ENCODE measurements at regions not wholly inside any gene's neighbourhood (a gene's known extent, or its start where the extent isn't known, plus 50 kb on each side); places are given as distances from the start of the nearest gene placed in this dataset.

DNA sequence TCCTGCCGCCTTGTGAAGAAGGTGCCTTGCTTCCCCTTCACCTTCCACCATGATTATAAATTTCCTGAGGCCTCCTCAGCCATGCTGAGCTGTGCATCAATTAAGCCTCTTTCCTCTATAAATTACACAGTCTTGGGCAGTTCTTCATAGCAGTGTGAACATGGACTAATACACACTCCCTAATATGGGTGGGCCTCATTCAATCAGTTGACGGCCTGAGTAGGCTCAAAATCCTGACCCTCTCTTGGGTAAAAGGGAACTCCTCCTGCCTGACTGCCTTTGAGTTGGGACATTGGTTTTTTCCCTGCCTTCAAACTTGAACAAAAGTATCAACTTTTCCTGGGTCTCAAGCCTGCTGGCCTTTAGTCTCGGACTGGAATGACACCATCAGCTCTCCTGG, 96.6 kb upstream of the PROKR2 start:
- Histone ChIP-seq H4K20me1 (replicated peaks; ENCODE audit: control insufficient read depth, extremely low read depth, insufficient read depth, low read length) (no peaks in the 10 kb centered on the region), H3K36me3 (ENCODE audit: control insufficient read depth in 2 of 2, extremely low read depth in 1 of 2, insufficient read depth in 2 of 2, low read length in 2 of 2) (no peaks in the 10 kb centered on the region), H3K4me3 (replicated peaks in 1 of 3; ENCODE audit: insufficient read depth in 1 of 3, low read depth in 1 of 3, low read length in 3 of 3) (no peak overlapping the region), H3K9ac (replicated peaks; ENCODE audit: extremely low read depth, insufficient read depth, low read length) (no peak overlapping the region), H3K9me3 (replicated peaks; ENCODE audit: control insufficient read depth, insufficient read depth, low read length) (no peaks in the 10 kb centered on the region), H2AFZ (ENCODE audit: low read depth, low read length) (no peak overlapping the region), H3K27me3 (ENCODE audit: control insufficient read depth in 2 of 2, insufficient read depth in 2 of 2, low read length in 2 of 2) (no peaks in the 10 kb centered on the region), H3K4me2 (ENCODE audit: insufficient read depth, low read length) (no peak overlapping the region), H3K27ac (ENCODE audit: insufficient read depth, low read depth, low read length) (no peak overlapping the region), H3K4me1 (ENCODE audit: control insufficient read depth, extremely low read depth, insufficient read depth, low read length) (no peaks in the 10 kb centered on the region), H3K79me2 (ENCODE audit: control insufficient read depth, insufficient read depth, low read length) (no peaks in the 10 kb centered on the region), H3K9me1 (replicated peaks; ENCODE audit: control insufficient read depth, extremely low read depth, insufficient read depth, low read length) (no peaks in the 10 kb centered on the region)
- FAIRE-seq = no peak
- dilution Hi-C loops (cut with MboI; ENCODE audit: extremely low pct_ligation_motif_present, low sequenced_read_pairs) (no loop called here), intact Hi-C loops (cut with micrococcal nuclease) (no loop called here)
- ChIA-PET CTCF (no interaction called here), POLR2A (no interaction called here)
- DNase-seq (ENCODE audit: low read depth, low spot score) = no peak
- BruUV-seq (replicated peaks) = no TSS peak
- TF ChIP-seq MYC (IDR thresholded peaks at IDR 0.05; ENCODE audit: low read depth, low read length) (no peak), GATA2 (IDR thresholded peaks at IDR 0.05; ENCODE audit: insufficient read depth, insufficient read length, low read depth, low read length) (no peak), JUN (IDR thresholded peaks at IDR 0.05; ENCODE audit: borderline replicate concordance, insufficient read depth, insufficient read length, low read depth) (no peak), POLR2AphosphoS5 (IDR thresholded peaks at IDR 0.05; ENCODE audit: insufficient read depth, low read depth, low read length) (no peak), POLR2A (IDR thresholded peaks at IDR 0.05; ENCODE audit: low read depth, low read length) (no peak), EZH2 (IDR thresholded peaks at IDR 0.05; ENCODE audit: borderline replicate concordance, low read depth, low read length, severe bottlenecking) (no peak), FOS (IDR thresholded peaks at IDR 0.05; ENCODE audit: borderline replicate concordance, insufficient read depth, low read length) (no peak)
- TF ChIP-seq, protein P1, sequence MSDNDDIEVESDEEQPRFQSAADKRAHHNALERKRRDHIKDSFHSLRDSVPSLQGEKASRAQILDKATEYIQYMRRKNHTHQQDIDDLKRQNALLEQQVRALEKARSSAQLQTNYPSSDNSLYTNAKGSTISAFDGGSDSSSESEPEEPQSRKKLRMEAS (IDR thresholded peaks at IDR 0.05; ENCODE audit: insufficient read depth, insufficient read length) = no peak
- TF ChIP-seq, protein P2, sequence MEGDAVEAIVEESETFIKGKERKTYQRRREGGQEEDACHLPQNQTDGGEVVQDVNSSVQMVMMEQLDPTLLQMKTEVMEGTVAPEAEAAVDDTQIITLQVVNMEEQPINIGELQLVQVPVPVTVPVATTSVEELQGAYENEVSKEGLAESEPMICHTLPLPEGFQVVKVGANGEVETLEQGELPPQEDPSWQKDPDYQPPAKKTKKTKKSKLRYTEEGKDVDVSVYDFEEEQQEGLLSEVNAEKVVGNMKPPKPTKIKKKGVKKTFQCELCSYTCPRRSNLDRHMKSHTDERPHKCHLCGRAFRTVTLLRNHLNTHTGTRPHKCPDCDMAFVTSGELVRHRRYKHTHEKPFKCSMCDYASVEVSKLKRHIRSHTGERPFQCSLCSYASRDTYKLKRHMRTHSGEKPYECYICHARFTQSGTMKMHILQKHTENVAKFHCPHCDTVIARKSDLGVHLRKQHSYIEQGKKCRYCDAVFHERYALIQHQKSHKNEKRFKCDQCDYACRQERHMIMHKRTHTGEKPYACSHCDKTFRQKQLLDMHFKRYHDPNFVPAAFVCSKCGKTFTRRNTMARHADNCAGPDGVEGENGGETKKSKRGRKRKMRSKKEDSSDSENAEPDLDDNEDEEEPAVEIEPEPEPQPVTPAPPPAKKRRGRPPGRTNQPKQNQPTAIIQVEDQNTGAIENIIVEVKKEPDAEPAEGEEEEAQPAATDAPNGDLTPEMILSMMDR (IDR thresholded peaks at IDR 0.05; ENCODE audit: extremely low read depth in 1 of 2, insufficient read depth in 1 of 2, low read depth in 1 of 2, low read length in 2 of 2) = no peak
